Stimulated activated CD8-positive, alpha-beta memory T cell treated with anti-CD3 and anti-CD28 coated beads, Interleukin-15, amount 100 ng/mL, for 24 hours (primary cell): ENCODE measurements at regions not wholly inside any gene's neighbourhood (a gene's known extent, or its start where the extent isn't known, plus 50 kb on each side); places are given as distances from the start of the nearest gene placed in this dataset.

ENCODE experiments used
- DNase-seq: peaks from one replicate; pipeline ENCODE4 v3.0.0-alpha.2; 2020; ENCODE audit warnings: low read depth

- DNase-seq, result no peak
Measured at GRCh38 chr14:97581016-97581415, 783.8 kb downstream of the VRK1 start.

- no peak for DNase-seq
Measured at GRCh38 chr14:97582022-97582421, 784.8 kb downstream of the VRK1 start.

GRCh38 chr14:97584528-97584927 is 787.3 kb downstream of the VRK1 start:
- no peak for DNase-seq

- no peak for DNase-seq
Measured at GRCh38 chr14:97592341-97592980, 795.3 kb downstream of the VRK1 start.

GRCh38 chr14:97594306-97594705 is 797.1 kb downstream of the VRK1 start:
- DNase-seq, result no peak

- no peak for DNase-seq
Measured at GRCh38 chr14:97602438-97603117, 805.4 kb downstream of the VRK1 start.

GRCh38 chr14:97603201-97603600 is 806.0 kb downstream of the VRK1 start:
- no peak for DNase-seq

- no peak for DNase-seq
Measured at GRCh38 chr14:97604731-97605130, 807.5 kb downstream of the VRK1 start.

GRCh38 chr14:97618401-97618800 is 821.2 kb downstream of the VRK1 start:
- DNase-seq, result no peak

- no peak for DNase-seq
Measured at GRCh38 chr14:97618917-97619690, 821.9 kb downstream of the VRK1 start.

GRCh38 chr14:97620066-97620465 is 822.9 kb downstream of the VRK1 start:
- DNase-seq, result no peak

GRCh38 chr14:97624985-97625384 is 827.8 kb downstream of the VRK1 start:
- DNase-seq, result no peak

GRCh38 chr14:97625477-97625876 is 828.3 kb downstream of the VRK1 start:
- DNase-seq, result no peak

GRCh38 chr14:97626088-97626487 is 828.9 kb downstream of the VRK1 start:
- no peak for DNase-seq

GRCh38 chr14:97630249-97630648 is 833.1 kb downstream of the VRK1 start:
- no peak for DNase-seq

GRCh38 chr14:97633131-97633738 is 836.1 kb downstream of the VRK1 start:
- DNase-seq, result no peak

- DNase-seq, result no peak
Measured at GRCh38 chr14:97634751-97635150, 837.6 kb downstream of the VRK1 start.

GRCh38 chr14:97638864-97639263 is 841.7 kb downstream of the VRK1 start:
- no peak for DNase-seq

- DNase-seq, result no peak
Measured at GRCh38 chr14:97640031-97640430, 842.8 kb downstream of the VRK1 start.

GRCh38 chr14:97641827-97642226 is 844.6 kb downstream of the VRK1 start:
- DNase-seq, result no peak

GRCh38 chr14:97642631-97643030 is 845.4 kb downstream of the VRK1 start:
- no peak for DNase-seq

GRCh38 chr14:97644365-97644764 is 847.2 kb downstream of the VRK1 start:
- DNase-seq, result no peak

- no peak for DNase-seq
Measured at GRCh38 chr14:97649752-97650151, 852.6 kb downstream of the VRK1 start.
